Stimulated activated memory B cell treated with anti-CD40 and anti-IgM and Interleukin-4, amounts not matched to agents 10 μg/mL and 1 μg/mL and 100 μg/mL, for 72 hours (primary cell): ENCODE measurements at regions not wholly inside any gene's neighbourhood (a gene's known extent, or its start where the extent isn't known, plus 50 kb on each side); places are given as distances from the start of the nearest gene placed in this dataset.

Experiments used
- ATAC-seq: fragments of 150-1000 bp; cut with Tn5 transposase; 2 replicates; pipeline ENCODE4 v1.10.0; 2021
- H3K27ac Mint-ChIP-seq: one replicate; pipeline ENCODE4 v1.8.0; 2022; ENCODE audit warnings: mild to moderate bottlenecking, mixed read lengths
- H3K27me3 Mint-ChIP-seq: one replicate; pipeline ENCODE4 v1.8.0; 2022; ENCODE audit warnings: mixed read lengths
- H3K36me3 Mint-ChIP-seq: one replicate; pipeline ENCODE4 v1.8.0; 2022; ENCODE audit warnings: mixed read lengths
- H3K4me1 Mint-ChIP-seq: one replicate; pipeline ENCODE4 v1.8.0; 2022; ENCODE audit warnings: mixed read lengths
- H3K4me3 Mint-ChIP-seq: one replicate; pipeline ENCODE4 v1.8.0; 2022; ENCODE audit warnings: mild to moderate bottlenecking, moderate library complexity, mixed read lengths
- H3K9me3 Mint-ChIP-seq: one replicate; pipeline ENCODE4 v1.8.0; 2022; ENCODE audit warnings: mixed read lengths

GRCh38 chr5:97534166-97534565 is 351.1 kb upstream of the RIOK2 start:
- Mint-ChIP-seq H3K4me3 (no peak overlapping the region), H3K4me1 (no peaks in the 10 kb centered on the region), H3K27ac (no peak overlapping the region), H3K27me3 (no peaks in the 10 kb centered on the region), H3K9me3 (no peaks in the 10 kb centered on the region), H3K36me3 (no peaks in the 10 kb centered on the region)
- peak; percentile 48 for ATAC-seq

- no peaks in the 10 kb centered on the region for H3K9me3 Mint-ChIP-seq
- H3K27ac Mint-ChIP-seq, result no peak overlapping the region
- H3K4me3 Mint-ChIP-seq, result no peak overlapping the region
- no peaks in the 10 kb centered on the region for H3K36me3 Mint-ChIP-seq
- no peaks in the 10 kb centered on the region for H3K27me3 Mint-ChIP-seq
- no peaks in the 10 kb centered on the region for H3K4me1 Mint-ChIP-seq
- no peak for ATAC-seq
Measured at GRCh38 chr5:97536683-97537082, 353.6 kb upstream of the RIOK2 start.

- ATAC-seq, result no peak
- no peaks in the 10 kb centered on the region for H3K4me1 Mint-ChIP-seq
- no peaks in the 10 kb centered on the region for H3K9me3 Mint-ChIP-seq
Measured at GRCh38 chr5:97538912-97539311, 355.9 kb upstream of the RIOK2 start.

DNA sequence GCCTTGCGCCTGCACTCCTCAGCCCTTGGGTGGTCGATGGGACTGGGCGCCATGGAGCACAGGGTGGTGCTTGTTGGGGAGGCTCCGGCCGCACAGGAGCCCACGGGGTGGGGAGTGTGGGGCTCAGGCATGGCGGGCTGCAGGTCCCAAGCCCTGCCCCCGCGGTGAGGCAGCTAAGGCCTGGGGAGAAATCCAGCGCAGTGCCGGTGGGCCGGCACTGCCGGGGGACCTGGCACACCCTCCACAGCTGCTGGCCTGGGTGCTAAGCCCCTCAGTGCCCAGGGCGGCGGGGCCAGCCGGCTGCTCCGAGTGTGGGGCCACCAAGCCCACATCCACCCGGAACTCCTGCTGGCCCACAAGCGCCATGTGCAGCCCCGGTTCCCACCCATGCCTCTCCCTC is 358.8 kb upstream of the RIOK2 start:
- ATAC-seq, result peak; percentile 27
- H3K9me3 Mint-ChIP-seq, result no peaks in the 10 kb centered on the region
- H3K36me3 Mint-ChIP-seq, result no peaks in the 10 kb centered on the region
- no peaks in the 10 kb centered on the region for H3K4me1 Mint-ChIP-seq
- no peak overlapping the region for H3K27ac Mint-ChIP-seq
- H3K27me3 Mint-ChIP-seq, result peaks cover 11% of the 10 kb centered on the region
- H3K4me3 Mint-ChIP-seq, result no peak overlapping the region

More at GRCh38 chr5:97538912-97539311, 355.9 kb upstream of the RIOK2 start:
- Mint-ChIP-seq H3K27me3 (no peaks in the 10 kb centered on the region), H3K4me3 (no peak overlapping the region), H3K36me3 (no peaks in the 10 kb centered on the region), H3K27ac (no peak overlapping the region)

DNA sequence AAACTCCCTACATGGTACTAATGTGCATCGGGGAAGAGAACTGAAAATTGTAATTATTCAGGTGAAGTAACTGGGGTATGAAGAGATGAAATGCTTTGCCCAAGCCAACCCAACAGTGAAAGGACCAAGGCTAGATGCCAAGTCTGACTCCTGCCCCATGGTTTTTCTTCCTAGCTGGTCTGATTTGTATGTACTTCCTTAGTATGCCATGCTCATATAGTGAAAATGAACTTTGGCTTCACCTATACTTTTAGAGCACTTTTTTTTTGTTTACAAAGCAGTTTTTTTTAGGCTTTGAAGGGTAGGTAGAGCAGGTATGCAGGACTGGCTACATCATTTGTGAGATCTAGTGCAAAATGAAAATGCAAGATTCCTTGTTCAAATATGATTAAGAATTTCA is 359.4 kb upstream of the RIOK2 start:
- Mint-ChIP-seq H3K9me3 (no peaks in the 10 kb centered on the region), H3K27ac (no peak overlapping the region), H3K36me3 (no peaks in the 10 kb centered on the region), H3K4me1 (no peaks in the 10 kb centered on the region), H3K4me3 (no peak overlapping the region), H3K27me3 (peaks cover 11% of the 10 kb centered on the region)
- ATAC-seq, result no peak

- Mint-ChIP-seq H3K36me3 (no peaks in the 10 kb centered on the region), H3K27me3 (peaks cover 11% of the 10 kb centered on the region)
- ATAC-seq, result no peak
Measured at GRCh38 chr5:97543166-97543565, 360.1 kb upstream of the RIOK2 start.

GRCh38 chr5:97544240-97544639 is 361.2 kb upstream of the RIOK2 start:
- Mint-ChIP-seq H3K9me3 (no peaks in the 10 kb centered on the region), H3K27ac (no peak overlapping the region), H3K4me3 (no peak overlapping the region), H3K27me3 (peaks cover 11% of the 10 kb centered on the region), H3K36me3 (no peaks in the 10 kb centered on the region), H3K4me1 (no peaks in the 10 kb centered on the region)
- no peak for ATAC-seq

More at GRCh38 chr5:97543166-97543565, 360.1 kb upstream of the RIOK2 start:
- Mint-ChIP-seq H3K27ac (no peak overlapping the region), H3K9me3 (no peaks in the 10 kb centered on the region), H3K4me3 (no peak overlapping the region), H3K4me1 (no peaks in the 10 kb centered on the region)

GRCh38 chr5:97544678-97545077 is 361.6 kb upstream of the RIOK2 start:
- Mint-ChIP-seq H3K4me1 (no peaks in the 10 kb centered on the region), H3K27ac (no peak overlapping the region), H3K9me3 (no peaks in the 10 kb centered on the region), H3K27me3 (peaks cover 11% of the 10 kb centered on the region), H3K36me3 (no peaks in the 10 kb centered on the region), H3K4me3 (no peak overlapping the region)
- ATAC-seq, result no peak

GRCh38 chr5:97545446-97545845 is 362.4 kb upstream of the RIOK2 start:
- no peak for ATAC-seq
- Mint-ChIP-seq H3K36me3 (no peaks in the 10 kb centered on the region), H3K27me3 (peaks cover 11% of the 10 kb centered on the region), H3K4me1 (no peaks in the 10 kb centered on the region), H3K9me3 (no peaks in the 10 kb centered on the region), H3K4me3 (no peak overlapping the region), H3K27ac (no peak overlapping the region)

- Mint-ChIP-seq H3K36me3 (no peaks in the 10 kb centered on the region), H3K4me3 (no peak overlapping the region), H3K27ac (no peak overlapping the region), H3K9me3 (no peaks in the 10 kb centered on the region), H3K4me1 (no peaks in the 10 kb centered on the region), H3K27me3 (peaks cover 11% of the 10 kb centered on the region)
- no peak for ATAC-seq
Measured at GRCh38 chr5:97545886-97546535, 363.0 kb upstream of the RIOK2 start.

- no peak overlapping the region for H3K4me3 Mint-ChIP-seq
- ATAC-seq, result no peak
- H3K36me3 Mint-ChIP-seq, result no peaks in the 10 kb centered on the region
- no peaks in the 10 kb centered on the region for H3K4me1 Mint-ChIP-seq
- H3K9me3 Mint-ChIP-seq, result no peaks in the 10 kb centered on the region
- H3K27ac Mint-ChIP-seq, result no peak overlapping the region
- H3K27me3 Mint-ChIP-seq, result peaks cover 11% of the 10 kb centered on the region
Measured at GRCh38 chr5:97547430-97547829, 364.4 kb upstream of the RIOK2 start.

DNA sequence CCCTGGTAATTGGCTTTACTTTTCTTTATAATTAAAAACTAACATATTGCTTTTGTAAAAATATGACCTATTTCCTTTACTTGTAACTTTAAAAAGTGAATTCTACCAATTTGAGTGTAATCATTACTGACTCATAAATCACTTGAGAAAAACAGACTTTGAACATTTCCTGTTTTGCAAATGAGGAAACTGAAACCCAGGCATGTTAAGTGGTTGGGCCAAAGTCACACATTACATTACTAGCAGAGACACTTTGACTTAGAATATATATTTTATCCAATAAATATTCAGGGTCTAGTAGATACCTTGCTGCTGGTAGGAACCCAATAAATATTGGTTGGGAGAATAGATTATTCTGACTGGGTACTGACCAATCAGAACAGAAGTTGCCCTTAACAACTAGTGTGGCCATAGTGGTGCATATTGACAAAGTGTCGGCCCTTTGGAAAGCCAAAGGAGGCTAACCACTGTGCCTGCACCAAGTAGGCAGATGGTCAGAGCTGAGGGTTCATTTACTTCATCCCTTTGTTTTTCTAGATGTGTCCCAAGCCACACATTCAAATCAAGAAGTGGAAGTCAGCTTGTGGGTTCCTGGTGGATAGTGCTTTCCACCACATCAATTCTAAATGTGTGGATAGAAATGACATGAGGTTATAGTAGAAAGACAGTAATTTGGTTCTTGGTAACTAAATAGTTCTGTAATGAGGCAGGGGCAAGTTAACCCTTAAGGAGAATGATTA is 365.1 kb upstream of the RIOK2 start:
- no peak for ATAC-seq
- Mint-ChIP-seq H3K4me1 (no peaks in the 10 kb centered on the region), H3K27ac (no peak overlapping the region), H3K36me3 (no peaks in the 10 kb centered on the region), H3K4me3 (no peak overlapping the region), H3K9me3 (no peaks in the 10 kb centered on the region), H3K27me3 (peaks cover 11% of the 10 kb centered on the region)

DNA sequence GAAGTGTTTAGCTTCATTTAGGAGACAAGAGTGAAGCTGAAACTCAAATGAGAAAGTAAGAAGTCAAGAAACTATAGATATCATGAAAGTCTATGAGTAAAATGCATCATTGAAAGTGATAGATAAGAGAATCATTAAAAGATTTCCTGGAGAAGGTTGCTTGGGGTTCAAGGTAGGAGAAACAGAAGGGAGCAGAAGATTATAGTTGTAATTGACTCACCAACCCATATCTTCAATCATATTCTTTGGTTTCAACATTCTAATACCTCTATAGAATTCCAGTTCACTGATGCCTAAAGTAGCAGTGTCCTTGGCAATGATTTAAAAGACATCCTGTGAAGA is 365.7 kb upstream of the RIOK2 start:
- ATAC-seq, result no peak
- no peak overlapping the region for H3K4me3 Mint-ChIP-seq
- H3K4me1 Mint-ChIP-seq, result no peaks in the 10 kb centered on the region
- no peaks in the 10 kb centered on the region for H3K9me3 Mint-ChIP-seq
- peaks cover 11% of the 10 kb centered on the region for H3K27me3 Mint-ChIP-seq
- H3K36me3 Mint-ChIP-seq, result no peaks in the 10 kb centered on the region
- no peak overlapping the region for H3K27ac Mint-ChIP-seq

GRCh38 chr5:97549496-97549895 is 366.4 kb upstream of the RIOK2 start:
- H3K4me1 Mint-ChIP-seq, result no peaks in the 10 kb centered on the region
- H3K36me3 Mint-ChIP-seq, result no peaks in the 10 kb centered on the region
- ATAC-seq, result no peak
- peaks cover 5% of the 10 kb centered on the region for H3K27me3 Mint-ChIP-seq
- H3K4me3 Mint-ChIP-seq, result no peak overlapping the region
- no peak overlapping the region for H3K27ac Mint-ChIP-seq
- H3K9me3 Mint-ChIP-seq, result no peaks in the 10 kb centered on the region

- Mint-ChIP-seq H3K36me3 (no peaks in the 10 kb centered on the region), H3K9me3 (no peaks in the 10 kb centered on the region), H3K27me3 (no peaks in the 10 kb centered on the region), H3K4me1 (no peaks in the 10 kb centered on the region), H3K4me3 (no peak overlapping the region), H3K27ac (no peak overlapping the region)
- no peak for ATAC-seq
Measured at GRCh38 chr5:97550164-97550563, 367.1 kb upstream of the RIOK2 start.

- no peak for ATAC-seq
- H3K4me3 Mint-ChIP-seq, result no peak overlapping the region
- no peaks in the 10 kb centered on the region for H3K9me3 Mint-ChIP-seq
- H3K4me1 Mint-ChIP-seq, result no peaks in the 10 kb centered on the region
- no peaks in the 10 kb centered on the region for H3K27me3 Mint-ChIP-seq
- no peak overlapping the region for H3K27ac Mint-ChIP-seq
- no peaks in the 10 kb centered on the region for H3K36me3 Mint-ChIP-seq
Measured at GRCh38 chr5:97550818-97551217, 367.8 kb upstream of the RIOK2 start.
